Effector CD8-positive, alpha-beta T cell (primary cell): ENCODE measurements at regions not wholly inside any gene's neighbourhood (a gene's known extent, or its start where the extent isn't known, plus 50 kb on each side); places are given as distances from the start of the nearest gene placed in this dataset.

Experiments
- DNase-seq: peaks from one replicate; lab custom pipeline; 2025; lab: John Stamatoyannopoulos, UW

GRCh38 chr4:11768251-11768972, 339.7 kb upstream of the HS3ST1 start:
- no peak for DNase-seq

- no peak for DNase-seq
Observed at GRCh38 chr4:11765849-11766453, 337.3 kb upstream of the HS3ST1 start.

- DNase-seq: no peak
Observed at GRCh38 chr4:11748164-11748872, 319.6 kb upstream of the HS3ST1 start.

GRCh38 chr4:11746734-11747133, 318.0 kb upstream of the HS3ST1 start:
- no peak for DNase-seq

- no peak for DNase-seq
Observed at GRCh38 chr4:11743976-11744375, 315.3 kb upstream of the HS3ST1 start.

GRCh38 chr4:11743236-11743635, 314.5 kb upstream of the HS3ST1 start:
- no peak for DNase-seq

GRCh38 chr4:11741190-11741652, 312.5 kb upstream of the HS3ST1 start:
- no peak for DNase-seq

- no peak for DNase-seq
Observed at GRCh38 chr4:11739992-11740391, 311.3 kb upstream of the HS3ST1 start.

- no peak for DNase-seq
Observed at GRCh38 chr4:11736978-11737377, 308.3 kb upstream of the HS3ST1 start.

- no peak for DNase-seq
Observed at GRCh38 chr4:11735651-11736050, 307.0 kb upstream of the HS3ST1 start.

GRCh38 chr4:11732155-11732554, 303.5 kb upstream of the HS3ST1 start:
- no peak for DNase-seq

- no peak for DNase-seq
Observed at GRCh38 chr4:11730545-11730944, 301.9 kb upstream of the HS3ST1 start.

GRCh38 chr4:11729548-11729947, 300.9 kb upstream of the HS3ST1 start:
- no peak for DNase-seq

GRCh38 chr4:11727903-11728564, 299.3 kb upstream of the HS3ST1 start:
- DNase-seq: no peak

- DNase-seq: no peak
Observed at GRCh38 chr4:11724731-11725130, 296.0 kb upstream of the HS3ST1 start.

- no peak for DNase-seq
Observed at GRCh38 chr4:11722223-11722622, 293.5 kb upstream of the HS3ST1 start.

GRCh38 chr4:11720292-11720691, 291.6 kb upstream of the HS3ST1 start:
- no peak for DNase-seq

- no peak for DNase-seq
Observed at GRCh38 chr4:11719879-11720278, 291.2 kb upstream of the HS3ST1 start.

- DNase-seq: no peak
Observed at GRCh38 chr4:11715753-11716521, 287.2 kb upstream of the HS3ST1 start.

GRCh38 chr4:11710453-11711093, 281.9 kb upstream of the HS3ST1 start:
- no peak for DNase-seq

GRCh38 chr4:11704186-11704830, 275.6 kb upstream of the HS3ST1 start:
- no peak for DNase-seq
